Astrocyte (in vitro differentiated cells and primary cell): ENCODE measurements at regions not wholly inside any gene's neighbourhood (a gene's known extent, or its start where the extent isn't known, plus 50 kb on each side); places are given as distances from the start of the nearest gene placed in this dataset.

Experiments
- DNase-seq: peaks from one replicate; pipeline ENCODE4 v3.0.0-alpha.2; 2010; ENCODE audit warnings: low read depth
- FAIRE-seq: peaks from 2 replicates; lab custom pipeline; 2011; peaks lifted over from hg19 to GRCh38; lab: Jason Lieb, UNC
- H2AFZ ChIP-seq: 2 replicates; pipeline ENCODE4 v1.6.0; 2012; ENCODE audit warnings: low read depth, low read length, inconsistent platforms
- H3K27ac ChIP-seq: 2 replicates; pipeline ENCODE4 v1.5.1; 2011; ENCODE audit warnings: low read depth, low read length, inconsistent platforms
- H3K27me3 ChIP-seq: 2 replicates; pipeline ENCODE4 v1.6.0; 2011; ENCODE audit warnings: low read length, inconsistent platforms; ENCODE audit not compliant: insufficient read depth
- H3K36me3 ChIP-seq: 2 replicates; pipeline ENCODE4 v1.5.1; 2011; ENCODE audit warnings: low read length, inconsistent platforms; ENCODE audit not compliant: insufficient read depth
- H3K4me1 ChIP-seq: 2 replicates; pipeline ENCODE4 v1.5.1; 2011; ENCODE audit warnings: low read length, inconsistent platforms; ENCODE audit not compliant: insufficient read depth
- H3K4me2 ChIP-seq: 2 replicates; pipeline ENCODE4 v1.6.0; 2012; ENCODE audit warnings: low read length, inconsistent platforms
- H3K4me3 ChIP-seq: 2 replicates; pipeline ENCODE4 v1.5.1; 2011; ENCODE audit warnings: low read depth, mild to moderate bottlenecking, low read length, inconsistent platforms; ENCODE audit not compliant: insufficient read depth
- H3K79me2 ChIP-seq: 2 replicates; pipeline ENCODE4 v1.6.0; 2012; ENCODE audit warnings: mild to moderate bottlenecking, low read length, inconsistent platforms; ENCODE audit not compliant: insufficient read depth
- H3K9ac ChIP-seq: 2 replicates; pipeline ENCODE4 v1.6.0; 2012; ENCODE audit warnings: mild to moderate bottlenecking, low read length, inconsistent platforms
- H3K9me3 ChIP-seq: 2 replicates; pipeline ENCODE4 v1.5.1; 2012; ENCODE audit warnings: low read depth, mild to moderate bottlenecking, low read length, inconsistent platforms; ENCODE audit not compliant: insufficient read depth
- H4K20me1 ChIP-seq: 2 replicates; pipeline ENCODE4 v1.6.0; 2012; ENCODE audit warnings: low read length, inconsistent platforms; ENCODE audit not compliant: insufficient read depth
- H3K27ac Mint-ChIP-seq: one replicate; pipeline ENCODE4 v1.8.0; 2021; ENCODE audit warnings: mild to moderate bottlenecking, mixed read lengths; ENCODE audit not compliant: unreplicated experiment
- H3K27me3 Mint-ChIP-seq: one replicate; pipeline ENCODE4 v1.8.0; 2021; ENCODE audit warnings: low read depth, mixed read lengths; ENCODE audit not compliant: unreplicated experiment
- H3K36me3 Mint-ChIP-seq: one replicate; pipeline ENCODE4 v1.8.0; 2021; ENCODE audit warnings: low read depth, mixed read lengths; ENCODE audit not compliant: unreplicated experiment
- H3K4me1 Mint-ChIP-seq: one replicate; pipeline ENCODE4 v1.8.0; 2021; ENCODE audit warnings: low read depth, mixed read lengths; ENCODE audit not compliant: unreplicated experiment
- H3K4me3 Mint-ChIP-seq: one replicate; pipeline ENCODE4 v1.8.0; 2021; ENCODE audit warnings: mild to moderate bottlenecking, moderate library complexity, mixed read lengths; ENCODE audit not compliant: unreplicated experiment
- H3K9me3 Mint-ChIP-seq: one replicate; pipeline ENCODE4 v1.8.0; 2021; ENCODE audit warnings: mild to moderate bottlenecking, mixed read lengths; ENCODE audit not compliant: unreplicated experiment
- CTCF ChIP-seq: IDR thresholded peaks from 2 replicates; pipeline ENCODE4 v1.5.1; 2011; ENCODE audit warnings: low read depth, mild to moderate bottlenecking, inconsistent platforms, low read length, moderate library complexity; ENCODE audit not compliant: insufficient read depth
- EZH2 ChIP-seq: IDR thresholded peaks from 2 replicates; pipeline ENCODE4 v1.6.1; 2012; ENCODE audit warnings: mild to moderate bottlenecking, low read length, inconsistent platforms; ENCODE audit not compliant: insufficient read depth

- Histone ChIP-seq H3K27me3 (no peaks in the 10 kb centered on the region), H3K9ac (no peak overlapping the region), H3K36me3 (no peaks in the 10 kb centered on the region), H3K4me3 (no peak overlapping the region), H3K27ac (no peak overlapping the region), H4K20me1 (no peaks in the 10 kb centered on the region), H3K4me1 (no peaks in the 10 kb centered on the region), H3K79me2 (no peaks in the 10 kb centered on the region), H2AFZ (no peak overlapping the region), H3K9me3 (no peaks in the 10 kb centered on the region), H3K4me2 (no peak overlapping the region)
- no peak overlapping the region for H3K4me3 Mint-ChIP-seq
- H3K27me3 Mint-ChIP-seq = no peaks in the 10 kb centered on the region
- H3K27ac Mint-ChIP-seq = no peak overlapping the region
- H3K9me3 Mint-ChIP-seq = no peaks in the 10 kb centered on the region
- FAIRE-seq (no peak), DNase-seq (no peak)
- TF ChIP-seq EZH2 (no peak), CTCF (no peak)
- H3K4me1 Mint-ChIP-seq = no peaks in the 10 kb centered on the region
- no peaks in the 10 kb centered on the region for H3K36me3 Mint-ChIP-seq
Observed at GRCh38 chr5:85268194-85268593, 883.5 kb upstream of the EDIL3 start.

- Histone ChIP-seq H3K27me3 (no peaks in the 10 kb centered on the region), H3K79me2 (no peaks in the 10 kb centered on the region), H3K9me3 (no peaks in the 10 kb centered on the region), H3K27ac (no peak overlapping the region), H3K4me2 (no peak overlapping the region), H3K4me3 (no peak overlapping the region), H3K36me3 (no peaks in the 10 kb centered on the region), H3K4me1 (no peaks in the 10 kb centered on the region), H2AFZ (no peak overlapping the region), H4K20me1 (no peaks in the 10 kb centered on the region), H3K9ac (no peak overlapping the region)
- FAIRE-seq = no peak
- no peaks in the 10 kb centered on the region for H3K9me3 Mint-ChIP-seq
- TF ChIP-seq CTCF (no peak), EZH2 (no peak)
- H3K4me3 Mint-ChIP-seq = no peak overlapping the region
- no peaks in the 10 kb centered on the region for H3K27me3 Mint-ChIP-seq
- peaks cover 3% of the 10 kb centered on the region for H3K4me1 Mint-ChIP-seq
- H3K36me3 Mint-ChIP-seq = no peaks in the 10 kb centered on the region
- no peak overlapping the region for H3K27ac Mint-ChIP-seq
- DNase-seq = no peak
Observed at GRCh38 chr5:85278193-85278592, 893.5 kb upstream of the EDIL3 start.

GRCh38 chr5:85288914-85289313 is 904.2 kb upstream of the EDIL3 start:
- Mint-ChIP-seq H3K4me1 (no peaks in the 10 kb centered on the region), H3K9me3 (no peaks in the 10 kb centered on the region), H3K4me3 (no peak overlapping the region), H3K27ac (no peak overlapping the region), H3K36me3 (no peaks in the 10 kb centered on the region), H3K27me3 (no peaks in the 10 kb centered on the region)
- no peaks in the 10 kb centered on the region for H3K4me1 ChIP-seq
- H3K9me3 ChIP-seq = no peaks in the 10 kb centered on the region
- H3K4me3 ChIP-seq = no peak overlapping the region
- H3K27me3 ChIP-seq = no peaks in the 10 kb centered on the region
- no peak for TF ChIP-seq CTCF
- no peak for FAIRE-seq
- H3K4me2 ChIP-seq = no peak overlapping the region
- no peak overlapping the region for H3K9ac ChIP-seq
- no peaks in the 10 kb centered on the region for H4K20me1 ChIP-seq
- no peak overlapping the region for H2AFZ ChIP-seq
- no peak overlapping the region for H3K27ac ChIP-seq
- H3K79me2 ChIP-seq = no peaks in the 10 kb centered on the region
- H3K36me3 ChIP-seq = no peaks in the 10 kb centered on the region
- DNase-seq = no peak
